Brain microvascular endothelial cell (primary cell): ENCODE measurements at regions not wholly inside any gene's neighbourhood (a gene's known extent, or its start where the extent isn't known, plus 50 kb on each side); places are given as distances from the start of the nearest gene placed in this dataset.
A peak's percentile ranks its signal among the peaks of the same experiment; 100 is the strongest.

Experiments
- DNase-seq: peaks from one replicate; pipeline ENCODE4 v3.0.0-alpha.2; 2020
- H3K27ac ChIP-seq: fragments of 250-450 bp; sonication (Bioruptor Pico); 2 replicates; pipeline ENCODE4 v1.5.1; 2020; ENCODE audit warnings: mild to moderate bottlenecking, moderate library complexity
- H3K27me3 ChIP-seq: fragments of 250-450 bp; sonication (Bioruptor Pico); replicated peaks from 2 replicates; pipeline ENCODE4 v1.5.1; 2020; ENCODE audit warnings: mild to moderate bottlenecking
- H3K36me3 ChIP-seq: fragments of 250-450 bp; sonication (Bioruptor Pico); replicated peaks from 2 replicates; pipeline ENCODE4 v1.5.1; 2020; ENCODE audit warnings: mild to moderate bottlenecking
- H3K4me3 ChIP-seq: 2 replicates; pipeline ENCODE4 v1.5.1; 2011; ENCODE audit warnings: low read depth, mild to moderate bottlenecking, control low read depth, low read length, moderate library complexity
- in situ Hi-C: cut with HindIII; loops from 2 replicates; pipeline ENCODE4 v1.10.0; 2017; ENCODE audit warnings: low sequenced_read_pairs, low pct_ligation_motif_present
- TF ChIP-seq, protein P1 (sequence below): IDR thresholded peaks from 2 replicates; pipeline ENCODE4 v1.5.1; 2011; ENCODE audit warnings: low read depth, mild to moderate bottlenecking, moderate library complexity, low read length, control low read depth, inconsistent platforms; ENCODE audit errors: missing control alignments

DNA sequence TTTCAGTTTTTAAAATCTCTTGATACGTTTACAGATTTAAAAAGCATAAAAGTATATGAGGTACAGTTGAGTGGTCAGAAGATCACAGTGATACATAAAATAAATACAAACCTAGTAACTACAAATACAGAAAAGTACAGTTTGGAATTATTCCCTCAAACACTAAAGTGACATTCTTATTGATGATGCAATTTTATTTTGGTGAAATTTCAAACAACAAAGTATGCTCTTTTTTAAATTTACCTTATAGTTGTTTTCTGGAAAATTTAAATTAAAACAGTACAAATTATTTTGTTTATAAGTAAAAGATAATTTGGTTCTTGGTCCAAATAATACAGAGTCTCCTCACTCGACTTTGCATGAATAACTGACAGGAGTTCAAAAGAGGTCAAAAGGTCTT, 1305.1 kb upstream of the GJE1 start:
- in situ Hi-C loops: no loop called here
- H3K4me3 ChIP-seq: no peak overlapping the region
- H3K36me3 ChIP-seq: no peaks in the 10 kb centered on the region
- no peaks in the 10 kb centered on the region for H3K27me3 ChIP-seq
- H3K27ac ChIP-seq: no peak overlapping the region
- no peak for DNase-seq
- TF ChIP-seq, protein P1, sequence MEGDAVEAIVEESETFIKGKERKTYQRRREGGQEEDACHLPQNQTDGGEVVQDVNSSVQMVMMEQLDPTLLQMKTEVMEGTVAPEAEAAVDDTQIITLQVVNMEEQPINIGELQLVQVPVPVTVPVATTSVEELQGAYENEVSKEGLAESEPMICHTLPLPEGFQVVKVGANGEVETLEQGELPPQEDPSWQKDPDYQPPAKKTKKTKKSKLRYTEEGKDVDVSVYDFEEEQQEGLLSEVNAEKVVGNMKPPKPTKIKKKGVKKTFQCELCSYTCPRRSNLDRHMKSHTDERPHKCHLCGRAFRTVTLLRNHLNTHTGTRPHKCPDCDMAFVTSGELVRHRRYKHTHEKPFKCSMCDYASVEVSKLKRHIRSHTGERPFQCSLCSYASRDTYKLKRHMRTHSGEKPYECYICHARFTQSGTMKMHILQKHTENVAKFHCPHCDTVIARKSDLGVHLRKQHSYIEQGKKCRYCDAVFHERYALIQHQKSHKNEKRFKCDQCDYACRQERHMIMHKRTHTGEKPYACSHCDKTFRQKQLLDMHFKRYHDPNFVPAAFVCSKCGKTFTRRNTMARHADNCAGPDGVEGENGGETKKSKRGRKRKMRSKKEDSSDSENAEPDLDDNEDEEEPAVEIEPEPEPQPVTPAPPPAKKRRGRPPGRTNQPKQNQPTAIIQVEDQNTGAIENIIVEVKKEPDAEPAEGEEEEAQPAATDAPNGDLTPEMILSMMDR: no peak

DNA sequence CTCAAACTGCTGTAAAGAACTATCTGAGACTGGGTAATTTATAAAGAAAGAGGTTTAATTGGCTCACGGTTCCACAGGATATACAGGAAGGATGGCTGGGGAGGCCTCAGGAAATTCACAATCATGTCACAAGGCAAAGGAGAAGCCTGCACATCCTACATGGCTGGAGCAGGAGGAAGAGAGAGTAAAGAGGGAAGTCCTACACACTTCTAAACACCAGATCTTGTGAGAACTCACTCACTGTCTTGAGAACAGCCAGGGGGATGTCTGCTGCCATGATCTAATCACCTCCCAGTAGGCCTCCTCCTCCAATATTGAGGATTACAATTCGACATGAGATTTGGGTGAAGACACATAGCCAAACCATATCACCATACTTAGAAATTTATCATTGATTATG, 1307.0 kb upstream of the GJE1 start:
- no peak for DNase-seq
- no peak overlapping the region for H3K27ac ChIP-seq
- no peaks in the 10 kb centered on the region for H3K27me3 ChIP-seq
- H3K36me3 ChIP-seq: no peaks in the 10 kb centered on the region
- in situ Hi-C loops: no loop called here
- TF ChIP-seq, protein P1: no peak
- no peak overlapping the region for H3K4me3 ChIP-seq

DNA sequence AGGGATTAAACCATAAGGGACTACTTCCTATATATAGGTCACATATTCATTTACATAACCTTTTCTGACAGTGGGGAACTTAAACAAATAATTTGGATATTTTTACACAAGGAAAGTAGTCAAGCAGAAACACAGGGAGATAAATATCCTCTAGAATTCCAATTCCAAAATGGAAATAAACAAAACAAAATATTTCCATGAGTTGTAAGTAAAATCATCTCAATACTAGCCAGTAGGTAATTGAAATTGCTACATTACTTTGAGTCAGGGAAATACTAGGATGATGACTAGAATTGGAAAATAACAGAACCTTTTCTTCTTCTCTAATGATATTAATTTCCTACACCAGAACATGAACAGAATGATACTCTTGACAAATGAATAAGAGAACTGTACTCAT, 1308.1 kb upstream of the GJE1 start:
- Histone ChIP-seq H3K4me3 (no peak overlapping the region), H3K27me3 (no peaks in the 10 kb centered on the region), H3K36me3 (no peaks in the 10 kb centered on the region), H3K27ac (no peak overlapping the region)
- in situ Hi-C loops: no loop called here
- TF ChIP-seq, protein P1: no peak
- no peak for DNase-seq

DNA sequence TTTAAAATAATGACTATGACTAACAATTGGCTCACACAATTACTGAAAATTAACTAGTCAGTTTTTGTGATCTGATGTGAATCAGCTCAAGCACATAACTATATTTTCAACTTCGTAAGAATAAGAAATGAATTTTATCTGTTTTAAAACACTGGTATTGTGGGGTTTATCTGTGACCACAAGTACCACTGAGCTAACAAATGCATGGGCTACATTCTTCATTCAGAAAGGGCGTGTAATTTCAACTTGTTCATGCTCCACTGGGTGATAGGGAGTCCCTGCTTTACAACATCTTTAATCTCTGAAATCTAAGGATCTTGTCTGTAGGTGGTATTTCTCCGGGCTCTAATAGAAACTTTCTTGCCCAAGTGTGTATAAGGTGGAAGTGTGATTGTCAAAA, 1311.5 kb upstream of the GJE1 start:
- in situ Hi-C loops: no loop called here
- TF ChIP-seq, protein P1: no peak

DNA sequence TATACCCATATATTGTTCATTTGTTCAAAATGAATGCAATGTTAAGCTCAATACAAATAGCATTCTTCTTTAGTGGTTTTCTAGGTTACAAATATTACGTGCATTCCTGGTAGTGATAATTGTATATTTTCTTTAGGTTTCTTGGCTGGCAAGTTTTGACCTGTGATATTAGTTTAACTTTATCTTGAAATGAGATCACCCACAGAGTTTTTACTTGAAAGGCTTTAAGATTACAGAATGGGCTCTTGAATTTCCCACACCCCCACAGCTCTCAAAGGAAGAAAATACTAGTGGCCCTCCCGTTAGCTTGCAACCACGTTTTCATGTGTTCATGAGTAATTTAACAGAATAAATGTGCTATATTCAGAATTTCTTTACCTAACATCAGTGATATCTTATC, 1315.5 kb upstream of the GJE1 start:
- Histone ChIP-seq H3K36me3 (no peaks in the 10 kb centered on the region), H3K27me3 (no peaks in the 10 kb centered on the region), H3K27ac (no peak overlapping the region), H3K4me3 (no peak overlapping the region)
- TF ChIP-seq, protein P1: no peak
- in situ Hi-C loops: no loop called here
- DNase-seq: peak; percentile 27

More for the DNA sequence above, 1311.5 kb upstream of the GJE1 start:
- Histone ChIP-seq H3K27me3 (no peaks in the 10 kb centered on the region), H3K27ac (no peak overlapping the region), H3K4me3 (no peak overlapping the region), H3K36me3 (no peaks in the 10 kb centered on the region)
- no peak for DNase-seq

DNA sequence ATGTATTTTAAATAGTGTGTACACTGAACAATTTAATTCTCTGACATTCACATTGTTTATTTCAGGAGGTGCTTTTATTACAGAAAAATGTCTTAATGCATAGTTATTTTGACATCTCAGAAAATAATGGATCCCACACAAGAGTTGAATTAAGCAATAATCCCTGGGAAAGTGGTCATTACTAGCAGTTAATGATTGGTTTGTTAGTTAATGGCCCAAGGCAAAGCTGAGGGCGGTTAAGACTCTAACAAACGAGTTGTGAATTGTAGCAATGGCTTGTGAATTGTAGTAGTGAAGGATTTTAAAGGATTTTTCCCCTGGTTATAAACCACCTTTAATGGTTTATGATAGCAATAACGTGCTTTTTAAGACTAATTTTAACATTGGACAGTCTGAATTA, 1316.0 kb upstream of the GJE1 start:
- DNase-seq: no peak
- no peaks in the 10 kb centered on the region for H3K36me3 ChIP-seq
- in situ Hi-C loops: no loop called here
- H3K4me3 ChIP-seq: no peak overlapping the region
- H3K27me3 ChIP-seq: no peaks in the 10 kb centered on the region
- TF ChIP-seq, protein P1: no peak
- no peak overlapping the region for H3K27ac ChIP-seq
